ENCODE measurements at regions not wholly inside any gene's neighbourhood (a gene's known extent, or its start where the extent isn't known, plus 50 kb on each side); places are given as distances from the start of the nearest gene placed in this dataset.

GRCh38 chr4:188289531-188290125 lies 150.4 kb downstream of the TRIML1 start:
- TF ChIP-seq, protein P1, sequence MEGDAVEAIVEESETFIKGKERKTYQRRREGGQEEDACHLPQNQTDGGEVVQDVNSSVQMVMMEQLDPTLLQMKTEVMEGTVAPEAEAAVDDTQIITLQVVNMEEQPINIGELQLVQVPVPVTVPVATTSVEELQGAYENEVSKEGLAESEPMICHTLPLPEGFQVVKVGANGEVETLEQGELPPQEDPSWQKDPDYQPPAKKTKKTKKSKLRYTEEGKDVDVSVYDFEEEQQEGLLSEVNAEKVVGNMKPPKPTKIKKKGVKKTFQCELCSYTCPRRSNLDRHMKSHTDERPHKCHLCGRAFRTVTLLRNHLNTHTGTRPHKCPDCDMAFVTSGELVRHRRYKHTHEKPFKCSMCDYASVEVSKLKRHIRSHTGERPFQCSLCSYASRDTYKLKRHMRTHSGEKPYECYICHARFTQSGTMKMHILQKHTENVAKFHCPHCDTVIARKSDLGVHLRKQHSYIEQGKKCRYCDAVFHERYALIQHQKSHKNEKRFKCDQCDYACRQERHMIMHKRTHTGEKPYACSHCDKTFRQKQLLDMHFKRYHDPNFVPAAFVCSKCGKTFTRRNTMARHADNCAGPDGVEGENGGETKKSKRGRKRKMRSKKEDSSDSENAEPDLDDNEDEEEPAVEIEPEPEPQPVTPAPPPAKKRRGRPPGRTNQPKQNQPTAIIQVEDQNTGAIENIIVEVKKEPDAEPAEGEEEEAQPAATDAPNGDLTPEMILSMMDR (conservative IDR thresholded peaks at IDR 0.05 in 1 of 2, IDR thresholded peaks at IDR 0.05 in 1 of 2; ENCODE audit: low read depth in 1 of 2, low read length in 2 of 2), result no peak
- no peak for TF ChIP-seq EZH2 (IDR thresholded peaks at IDR 0.05; ENCODE audit: low read length, missing control alignments)

Measured in fibroblast of lung (primary cell).